DOHH2 (cell line): ENCODE measurements at regions not wholly inside any gene's neighbourhood (a gene's known extent, or its start where the extent isn't known, plus 50 kb on each side); places are given as distances from the start of the nearest gene placed in this dataset.

Source experiments
- CTCF ChIP-seq: fragments of 200-600 bp; sonication (generic); IDR thresholded peaks from one replicate; pipeline ENCODE4 v1.5.1; 2014; ENCODE audit warnings: antibody characterized with exemption, mild to moderate bottlenecking, low read depth, low read length; ENCODE audit not compliant: poor library complexity, severe bottlenecking
- EZH2phosphoT487 ChIP-seq: fragments of 200-600 bp; sonication (generic); IDR thresholded peaks from 2 replicates; pipeline ENCODE4 v1.6.1; 2017; ENCODE audit warnings: borderline replicate concordance, mild to moderate bottlenecking, antibody characterized with exemption, low read length, moderate library complexity, mixed read lengths

- TF ChIP-seq CTCF (no peak), EZH2phosphoT487 (no peak)
Measured at GRCh38 chr2:187143537-187143936, 294.6 kb upstream of the ZSWIM2 start.
